ENCODE measurements at regions not wholly inside any gene's neighbourhood (a gene's known extent, or its start where the extent isn't known, plus 50 kb on each side); places are given as distances from the start of the nearest gene placed in this dataset.

GRCh38 chr16:11402051-11402744, 56.9 kb downstream of the RMI2 start:
- TF ChIP-seq CTCF (conservative IDR thresholded peaks at IDR 0.05; ENCODE audit: low read length): peak; percentile 40
- no peak for TF ChIP-seq EZH2phosphoT487 (IDR thresholded peaks at IDR 0.05; ENCODE audit: borderline replicate concordance, low read depth, low read length)
